Stomach (tissue), 4 donors: ENCODE measurements at regions not wholly inside any gene's neighbourhood (a gene's known extent, or its start where the extent isn't known, plus 50 kb on each side); places are given as distances from the start of the nearest gene placed in this dataset.

Source experiments
- CTCF ChIP-seq, 7 experiments: fragments of 450-650 bp in 4 of 7; fragments of 200-600 bp in 3 of 7; sonication (generic) in 3 of 7; IDR thresholded peaks; one replicate each; pipeline ENCODE4 v1.5.1; 2016 to 2019; ENCODE audit warnings: antibody characterized with exemption in 7 of 7, control low read depth in 2 of 7, mild to moderate bottlenecking in 1 of 7
- EP300 ChIP-seq: sonication (generic); formaldehyde crosslinking; IDR thresholded peaks from one replicate; pipeline ENCODE4 v1.6.1; 2017; ENCODE audit warnings: antibody characterized with exemption
- POLR2A ChIP-seq, 4 donors: fragments of 450-650 bp; IDR thresholded peaks; one replicate each; pipeline ENCODE4 v1.6.1; 2016; ENCODE audit warnings: antibody characterized with exemption in 4 of 4, control low read depth in 2 of 4, mild to moderate bottlenecking in 1 of 4, moderate library complexity in 1 of 4
- POLR2AphosphoS5 ChIP-seq, 3 donors: sonication (generic); formaldehyde crosslinking; IDR thresholded peaks; one replicate each; pipeline ENCODE4 v1.6.1; 2016; ENCODE audit warnings: antibody characterized with exemption in 3 of 3

DNA sequence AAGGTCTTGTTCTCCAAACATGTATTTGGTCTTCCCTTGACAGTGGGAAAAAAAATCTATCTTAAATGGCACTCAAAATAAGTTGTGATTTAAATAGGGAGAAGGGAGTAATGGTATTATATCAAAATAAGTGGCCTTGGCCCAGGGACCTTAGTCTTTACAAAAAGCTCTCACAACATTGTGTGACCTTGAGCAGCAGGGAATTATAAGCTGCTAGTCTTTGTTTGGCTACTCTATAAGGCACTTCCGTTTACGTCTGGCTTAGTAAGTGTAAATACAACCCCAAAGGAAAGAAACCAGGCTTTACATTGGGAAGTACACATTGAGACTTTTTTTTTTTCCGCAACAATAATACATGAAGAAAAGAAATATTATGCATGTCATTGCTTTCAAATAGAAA is 734.0 kb upstream of the LINC00305 start:
- no peak for TF ChIP-seq CTCF (IDR thresholded peaks at IDR 0.05)
- TF ChIP-seq POLR2A (IDR thresholded peaks at IDR 0.05): no peak
- no peak for TF ChIP-seq EP300
- no peak for TF ChIP-seq POLR2AphosphoS5 (IDR thresholded peaks at IDR 0.05)
